GM12891 (cell line): ENCODE measurements at regions not wholly inside any gene's neighbourhood (a gene's known extent, or its start where the extent isn't known, plus 50 kb on each side); places are given as distances from the start of the nearest gene placed in this dataset.

ENCODE experiments used
- PAX5 ChIP-seq: IDR thresholded peaks from 2 replicates; pipeline ENCODE4 v1.6.1; 2011; ENCODE audit warnings: low read length, moderate library complexity, mild to moderate bottlenecking; ENCODE audit not compliant: insufficient read depth, severe bottlenecking
- POLR2A ChIP-seq: IDR thresholded peaks from 2 replicates; pipeline ENCODE4 v1.6.1; 2011; ENCODE audit warnings: low read depth, low read length, control low read depth
- POLR2AphosphoS5 ChIP-seq: IDR thresholded peaks from 2 replicates; pipeline ENCODE4 v1.6.1; 2011; ENCODE audit warnings: low read depth, low read length, control low read depth
- POU2F2 ChIP-seq: IDR thresholded peaks from 2 replicates; pipeline ENCODE4 v1.6.1; 2011; ENCODE audit warnings: low read depth, mild to moderate bottlenecking, control low read depth, low read length, moderate library complexity
- SPI1 ChIP-seq: IDR thresholded peaks from 2 replicates; pipeline ENCODE4 v1.6.1; 2011; ENCODE audit warnings: low read depth, low read length, control low read depth
- TAF1 ChIP-seq: IDR thresholded peaks from 2 replicates; pipeline ENCODE4 v1.6.1; 2011; ENCODE audit warnings: low read depth, low read length, control low read depth

DNA sequence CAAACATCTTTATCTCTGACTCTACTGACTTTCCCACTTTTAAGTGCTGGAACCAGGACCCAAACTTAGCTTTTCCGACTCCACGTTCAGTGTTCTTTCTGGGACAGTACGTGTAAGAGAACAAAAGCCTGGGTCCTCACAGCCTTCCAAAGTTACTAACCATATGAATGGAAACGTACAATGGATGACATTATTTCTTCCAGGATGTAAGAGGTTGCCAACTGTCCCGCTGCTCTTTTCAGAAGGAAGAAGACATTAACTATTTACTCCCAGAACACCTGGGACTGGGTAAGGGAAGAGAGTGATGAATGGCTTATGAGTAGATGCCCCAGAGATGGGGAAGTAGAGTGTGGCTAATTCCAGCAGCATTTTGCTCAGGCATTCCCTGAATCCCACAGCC is 114.7 kb downstream of the TRAPPC11 start:
- TF ChIP-seq POLR2A (no peak), TAF1 (no peak), POLR2AphosphoS5 (no peak), SPI1 (no peak), POU2F2 (no peak), PAX5 (no peak)
